Osteoblast (primary cell): ENCODE measurements at regions not wholly inside any gene's neighbourhood (a gene's known extent, or its start where the extent isn't known, plus 50 kb on each side); places are given as distances from the start of the nearest gene placed in this dataset.

Source experiments
- DNase-seq: peaks from one replicate; pipeline ENCODE4 v3.0.0; 2011; ENCODE audit warnings: low spot score, mixed read lengths; ENCODE audit not compliant: insufficient read length; ENCODE audit errors: missing footprints
- H2AFZ ChIP-seq: 2 replicates; pipeline ENCODE4 v1.6.0; 2011; ENCODE audit warnings: mild to moderate bottlenecking, low read length
- H3K27ac ChIP-seq: 2 replicates; pipeline ENCODE4 v1.5.1; 2011; ENCODE audit warnings: mild to moderate bottlenecking, low read depth, low read length, moderate library complexity
- H3K27me3 ChIP-seq: 2 replicates; pipeline ENCODE4 v1.6.0; 2012; ENCODE audit warnings: mild to moderate bottlenecking, control low read depth, inconsistent platforms, low read length, moderate library complexity; ENCODE audit not compliant: insufficient read depth
- H3K36me3 ChIP-seq: 2 replicates; pipeline ENCODE4 v1.5.1; 2011; ENCODE audit warnings: mild to moderate bottlenecking, low read length, control low read depth, moderate library complexity; ENCODE audit not compliant: insufficient read depth
- H3K4me1 ChIP-seq: 2 replicates; pipeline ENCODE4 v1.5.1; 2011; ENCODE audit warnings: mild to moderate bottlenecking, low read length, control low read depth, moderate library complexity; ENCODE audit not compliant: insufficient read depth
- H3K4me2 ChIP-seq: 2 replicates; pipeline ENCODE4 v1.6.0; 2011; ENCODE audit warnings: mild to moderate bottlenecking, low read length; ENCODE audit not compliant: insufficient read depth
- H3K4me3 ChIP-seq: fragments of 200-600 bp; sonication (generic); 3 replicates; pipeline ENCODE4 v1.5.1; 2012; ENCODE audit warnings: mild to moderate bottlenecking, low read length, inconsistent platforms; ENCODE audit not compliant: insufficient read depth
- H3K79me2 ChIP-seq: 2 replicates; pipeline ENCODE4 v1.6.0; 2012; ENCODE audit warnings: mild to moderate bottlenecking, low read length, control low read depth, inconsistent platforms; ENCODE audit not compliant: insufficient read depth
- H3K9me3 ChIP-seq: 2 replicates; pipeline ENCODE4 v1.5.1; 2011; ENCODE audit warnings: low read depth, low read length, control low read depth
- H4K20me1 ChIP-seq: 2 replicates; pipeline ENCODE4 v1.6.0; 2012; ENCODE audit warnings: mild to moderate bottlenecking, low read length, control low read depth; ENCODE audit not compliant: insufficient read depth
- CTCF ChIP-seq: IDR thresholded peaks from 2 replicates; pipeline ENCODE4 v1.5.1; 2011; ENCODE audit warnings: mild to moderate bottlenecking, low read depth, low read length, moderate library complexity; ENCODE audit errors: extremely low read depth

- Histone ChIP-seq H3K9me3 (no peaks in the 10 kb centered on the region), H3K27me3 (no peaks in the 10 kb centered on the region), H3K27ac (no peak overlapping the region), H3K36me3 (no peaks in the 10 kb centered on the region), H3K79me2 (no peaks in the 10 kb centered on the region), H3K4me3 (no peak overlapping the region), H4K20me1 (no peaks in the 10 kb centered on the region), H2AFZ (no peak overlapping the region), H3K4me1 (no peaks in the 10 kb centered on the region), H3K4me2 (no peak overlapping the region)
- no peak for TF ChIP-seq CTCF
- no peak for DNase-seq
Observed at GRCh38 chr6:167659046-167659445, 167.7 kb upstream of the AFDN start.

- no peak for TF ChIP-seq CTCF
- Histone ChIP-seq H3K27ac (no peak overlapping the region), H3K4me2 (no peak overlapping the region), H3K4me3 (no peak overlapping the region), H3K79me2 (no peaks in the 10 kb centered on the region), H3K36me3 (no peaks in the 10 kb centered on the region), H3K9me3 (no peaks in the 10 kb centered on the region), H3K27me3 (no peaks in the 10 kb centered on the region), H3K4me1 (no peaks in the 10 kb centered on the region), H4K20me1 (no peaks in the 10 kb centered on the region), H2AFZ (no peak overlapping the region)
- no peak for DNase-seq
Observed at GRCh38 chr6:167660424-167660823, 166.3 kb upstream of the AFDN start.

GRCh38 chr6:167660944-167661551, 165.7 kb upstream of the AFDN start:
- TF ChIP-seq CTCF, result no peak
- DNase-seq, result no peak
- H3K36me3 ChIP-seq, result no peaks in the 10 kb centered on the region
- H3K9me3 ChIP-seq, result no peaks in the 10 kb centered on the region
- H3K4me2 ChIP-seq, result no peak overlapping the region
- H3K4me3 ChIP-seq, result no peak overlapping the region
- no peak overlapping the region for H3K27ac ChIP-seq
- H3K79me2 ChIP-seq, result no peaks in the 10 kb centered on the region
- no peaks in the 10 kb centered on the region for H4K20me1 ChIP-seq
- no peaks in the 10 kb centered on the region for H3K27me3 ChIP-seq
- no peak overlapping the region for H2AFZ ChIP-seq
- no peaks in the 10 kb centered on the region for H3K4me1 ChIP-seq

- Histone ChIP-seq H3K4me3 (no peak overlapping the region), H3K27me3 (no peaks in the 10 kb centered on the region), H3K27ac (no peak overlapping the region), H3K4me1 (no peaks in the 10 kb centered on the region), H3K36me3 (no peaks in the 10 kb centered on the region), H3K9me3 (no peaks in the 10 kb centered on the region), H2AFZ (no peak overlapping the region), H3K79me2 (no peaks in the 10 kb centered on the region), H4K20me1 (no peaks in the 10 kb centered on the region), H3K4me2 (no peak overlapping the region)
- no peak for DNase-seq
- no peak for TF ChIP-seq CTCF
Observed at GRCh38 chr6:167661552-167662044, 165.1 kb upstream of the AFDN start.
